HEK293 (cell line): ENCODE measurements at regions not wholly inside any gene's neighbourhood (a gene's known extent, or its start where the extent isn't known, plus 50 kb on each side); places are given as distances from the start of the nearest gene placed in this dataset.

Source experiments
- CTCF ChIA-PET: fragments of 350-600 bp; formaldehyde crosslinking; extraction: SDS; loops from one replicate; lab custom pipeline; 2021; ENCODE audit warnings: antibody characterized with exemption; lab: Yijun Ruan, JAX
- POLR2A ChIA-PET: fragments of 300-600 bp; formaldehyde crosslinking; extraction: SDS; loops from one replicate; lab custom pipeline; 2020; ENCODE audit warnings: antibody characterized with exemption, inconsistent platforms; lab: Yijun Ruan, JAX
- H3K27ac ChIP-seq: fragments of 200-500 bp; sonication (Bioruptor generic); 2 replicates; pipeline ENCODE4 v1.5.1; 2014; ENCODE audit warnings: low read depth, low read length, control low read depth, inconsistent platforms; ENCODE audit errors: extremely low read depth
- H3K36me3 ChIP-seq, 2 experiments: fragments of 200-500 bp in 1 of 2; sonication (Bioruptor generic) in 1 of 2; 1 replicate in 1 of 2; 2 replicates in 1 of 2; pipeline ENCODE4 v1.5.1; 2014 to 2017; ENCODE audit warnings: inconsistent platforms in 2 of 2, low read length in 2 of 2; ENCODE audit not compliant: control insufficient read depth in 2 of 2, insufficient read depth in 1 of 2
- H3K4me1 ChIP-seq: fragments of 200-500 bp; sonication (Bioruptor generic); 2 replicates; pipeline ENCODE4 v1.5.1; 2014; ENCODE audit warnings: mild to moderate bottlenecking, low read length, inconsistent platforms; ENCODE audit not compliant: control insufficient read depth, insufficient read depth
- H3K4me3 ChIP-seq: 2 replicates; pipeline ENCODE4 v1.5.1; 2011; ENCODE audit warnings: low read depth, mild to moderate bottlenecking, control low read depth, low read length, moderate library complexity
- H3K9me3 ChIP-seq: fragments of 200-500 bp; sonication (Bioruptor generic); 2 replicates; pipeline ENCODE4 v1.5.1; 2014; ENCODE audit warnings: low read depth, low read length, inconsistent platforms; ENCODE audit not compliant: control insufficient read depth, insufficient read depth
- BCL11A ChIP-seq: fragments of 450-650 bp; formaldehyde crosslinking; IDR thresholded peaks from 2 replicates; pipeline ENCODE4 v1.5.1; 2016; ENCODE audit warnings: low read depth, missing biosample characterization, missing genetic modification characterization
- HOXD13 ChIP-seq: sonication (generic); formaldehyde crosslinking; IDR thresholded peaks from 2 replicates; pipeline ENCODE4 v1.8.0; 2022; ENCODE audit warnings: missing genetic modification reagents, borderline replicate concordance
- IKZF3 ChIP-seq: fragments of 450-650 bp; IDR thresholded peaks from 2 replicates; pipeline ENCODE4 v1.5.0; 2018; ENCODE audit warnings: missing biosample characterization, mild to moderate bottlenecking, missing genetic modification characterization, moderate library complexity
- KLF16 ChIP-seq: fragments of 450-650 bp; formaldehyde crosslinking; IDR thresholded peaks from 2 replicates; pipeline ENCODE4 v1.5.1; 2017; ENCODE audit warnings: missing biosample characterization, missing genetic modification characterization
- MZF1 ChIP-seq: fragments of 450-650 bp; formaldehyde crosslinking; IDR thresholded peaks from 2 replicates; pipeline ENCODE4 v1.5.1; 2017; ENCODE audit warnings: missing biosample characterization, missing genetic modification characterization, borderline replicate concordance
- SALL2 ChIP-seq: fragments of 450-650 bp; formaldehyde crosslinking; IDR thresholded peaks from 2 replicates; pipeline ENCODE4 v1.5.0; 2017; ENCODE audit warnings: missing biosample characterization, mild to moderate bottlenecking, missing genetic modification characterization, borderline replicate concordance
- SCRT1 ChIP-seq: fragments of 450-650 bp; formaldehyde crosslinking; IDR thresholded peaks from 2 replicates; pipeline ENCODE4 v1.5.1; 2016; ENCODE audit warnings: missing biosample characterization, missing genetic modification characterization, borderline replicate concordance
- TRIM28 ChIP-seq: IDR thresholded peaks from 2 replicates; pipeline ENCODE4 v1.6.1; 2011; ENCODE audit warnings: low read length, control low read depth, borderline replicate concordance
- ZNF114 ChIP-seq: fragments of 450-650 bp; formaldehyde crosslinking; IDR thresholded peaks from 2 replicates; pipeline ENCODE4 v1.5.0; 2017; ENCODE audit warnings: missing biosample characterization, missing genetic modification characterization
- ZNF138 ChIP-seq: fragments of 450-650 bp; formaldehyde crosslinking; IDR thresholded peaks from 2 replicates; pipeline ENCODE4 v1.5.1; 2016; ENCODE audit warnings: missing biosample characterization, missing genetic modification characterization, borderline replicate concordance
- ZNF184 ChIP-seq: fragments of 450-650 bp; IDR thresholded peaks from 2 replicates; pipeline ENCODE4 v1.5.1; 2018; ENCODE audit warnings: missing biosample characterization, mild to moderate bottlenecking, missing genetic modification characterization
- ZNF302 ChIP-seq: fragments of 450-650 bp; formaldehyde crosslinking; IDR thresholded peaks from 2 replicates; pipeline ENCODE4 v1.5.1; 2016; ENCODE audit warnings: missing biosample characterization, missing genetic modification characterization, low read depth
- ZNF335 ChIP-seq: fragments of 450-650 bp; formaldehyde crosslinking; conservative IDR thresholded peaks from 2 replicates; pipeline ENCODE4 v1.5.1; 2016; ENCODE audit warnings: missing biosample characterization, missing genetic modification characterization
- ZNF341 ChIP-seq: fragments of 450-650 bp; formaldehyde crosslinking; IDR thresholded peaks from 2 replicates; pipeline ENCODE4; 2016; ENCODE audit warnings: low read depth, missing biosample characterization, missing genetic modification characterization
- ZNF366 ChIP-seq: fragments of 450-650 bp; formaldehyde crosslinking; conservative IDR thresholded peaks from 2 replicates; pipeline ENCODE4 v1.5.1; 2016; ENCODE audit warnings: missing biosample characterization, missing genetic modification characterization
- ZNF433 ChIP-seq: fragments of 450-650 bp; formaldehyde crosslinking; IDR thresholded peaks from 2 replicates; pipeline ENCODE4 v1.5.1; 2016; ENCODE audit warnings: missing biosample characterization, missing genetic modification characterization, low read depth
- ZNF449 ChIP-seq: fragments of 450-650 bp; formaldehyde crosslinking; IDR thresholded peaks from 2 replicates; pipeline ENCODE4 v1.5.1; 2017; ENCODE audit warnings: missing biosample characterization, mild to moderate bottlenecking, missing genetic modification characterization, moderate library complexity
- ZNF514 ChIP-seq: fragments of 450-650 bp; formaldehyde crosslinking; IDR thresholded peaks from 2 replicates; pipeline ENCODE4 v1.5.1; 2016; ENCODE audit warnings: missing biosample characterization, missing genetic modification characterization
- ZNF530 ChIP-seq: fragments of 450-650 bp; formaldehyde crosslinking; IDR thresholded peaks from 2 replicates; pipeline ENCODE4 v1.5.1; 2016; ENCODE audit warnings: low read depth, missing biosample characterization, missing genetic modification characterization
- ZNF544 ChIP-seq: fragments of 450-650 bp; formaldehyde crosslinking; IDR thresholded peaks from 2 replicates; pipeline ENCODE4 v1.5.0; 2017; ENCODE audit warnings: missing biosample characterization, missing genetic modification characterization
- ZNF560 ChIP-seq: fragments of 450-650 bp; formaldehyde crosslinking; IDR thresholded peaks from 2 replicates; pipeline ENCODE4 v1.5.1; 2017; ENCODE audit warnings: missing biosample characterization, missing genetic modification characterization, borderline replicate concordance
- ZNF660 ChIP-seq: fragments of 450-650 bp; IDR thresholded peaks from 2 replicates; pipeline ENCODE4 v1.5.1; 2018; ENCODE audit warnings: missing biosample characterization, mild to moderate bottlenecking, missing genetic modification characterization
- ZNF677 ChIP-seq: fragments of 450-650 bp; IDR thresholded peaks from 2 replicates; pipeline ENCODE4 v1.5.0; 2018; ENCODE audit warnings: missing biosample characterization, mild to moderate bottlenecking, missing genetic modification characterization, moderate library complexity
- ZNF701 ChIP-seq: fragments of 450-650 bp; formaldehyde crosslinking; IDR thresholded peaks from 2 replicates; pipeline ENCODE4 v1.5.1; 2016; ENCODE audit warnings: missing biosample characterization, missing genetic modification characterization
- ZSCAN18 ChIP-seq: fragments of 450-650 bp; formaldehyde crosslinking; IDR thresholded peaks from 2 replicates; pipeline ENCODE4 v1.5.1; 2016; ENCODE audit warnings: missing biosample characterization, missing genetic modification characterization
- TF ChIP-seq, protein P1 (sequence below): fragments of 450-650 bp; formaldehyde crosslinking; IDR thresholded peaks from 2 replicates; pipeline ENCODE4 v1.5.1; 2016; ENCODE audit warnings: missing biosample characterization, missing genetic modification characterization
- TF ChIP-seq, protein P2 (sequence below): fragments of 450-650 bp; formaldehyde crosslinking; IDR thresholded peaks from 2 replicates; pipeline ENCODE4 v1.5.1; 2017; ENCODE audit warnings: missing biosample characterization, missing genetic modification characterization
- TF ChIP-seq, protein P3 (sequence below): fragments of 450-650 bp; formaldehyde crosslinking; IDR thresholded peaks from 2 replicates; pipeline ENCODE4 v1.5.1; 2016; ENCODE audit warnings: missing biosample characterization, missing genetic modification characterization

GRCh38 chr1:103953386-103953785 lies 203.7 kb downstream of the AMY1C start:
- H3K27ac ChIP-seq = no peak overlapping the region

DNA sequence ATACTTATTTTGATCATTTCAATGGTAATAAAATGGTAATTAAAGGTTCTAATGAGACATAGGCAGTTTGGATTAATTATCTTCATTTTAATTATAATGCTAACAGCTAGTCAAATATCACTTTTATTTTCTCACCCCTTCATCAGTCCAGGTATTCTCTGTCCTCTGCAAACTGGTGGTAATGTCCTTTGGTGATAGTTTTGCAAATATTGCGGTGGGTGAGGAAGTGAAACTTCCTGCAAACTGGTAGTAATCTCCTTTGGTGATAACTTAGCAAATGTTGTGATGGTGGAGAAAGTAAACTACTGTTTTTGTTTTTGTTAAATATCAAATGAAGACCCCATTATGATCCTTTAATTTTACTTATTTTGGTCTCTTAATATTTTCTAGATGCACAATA lies 209.0 kb downstream of the AMY1C start:
- no peaks in the 10 kb centered on the region for H3K4me1 ChIP-seq
- no peaks in the 10 kb centered on the region for H3K36me3 ChIP-seq
- TF ChIP-seq MZF1 (tag by site-specific recombination) = no peak
- no peak for TF ChIP-seq TRIM28
- no peak for TF ChIP-seq ZNF433 (tag by site-specific recombination)
- TF ChIP-seq, protein P1, sequence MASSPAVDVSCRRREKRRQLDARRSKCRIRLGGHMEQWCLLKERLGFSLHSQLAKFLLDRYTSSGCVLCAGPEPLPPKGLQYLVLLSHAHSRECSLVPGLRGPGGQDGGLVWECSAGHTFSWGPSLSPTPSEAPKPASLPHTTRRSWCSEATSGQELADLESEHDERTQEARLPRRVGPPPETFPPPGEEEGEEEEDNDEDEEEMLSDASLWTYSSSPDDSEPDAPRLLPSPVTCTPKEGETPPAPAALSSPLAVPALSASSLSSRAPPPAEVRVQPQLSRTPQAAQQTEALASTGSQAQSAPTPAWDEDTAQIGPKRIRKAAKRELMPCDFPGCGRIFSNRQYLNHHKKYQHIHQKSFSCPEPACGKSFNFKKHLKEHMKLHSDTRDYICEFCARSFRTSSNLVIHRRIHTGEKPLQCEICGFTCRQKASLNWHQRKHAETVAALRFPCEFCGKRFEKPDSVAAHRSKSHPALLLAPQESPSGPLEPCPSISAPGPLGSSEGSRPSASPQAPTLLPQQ (tag by site-specific recombination) = no peak
- TF ChIP-seq ZNF341 (tag by site-specific recombination) = no peak
- TF ChIP-seq ZNF138 (tag by site-specific recombination) = no peak
- TF ChIP-seq ZNF560 (tag by site-specific recombination) = no peak
- TF ChIP-seq, protein P2, sequence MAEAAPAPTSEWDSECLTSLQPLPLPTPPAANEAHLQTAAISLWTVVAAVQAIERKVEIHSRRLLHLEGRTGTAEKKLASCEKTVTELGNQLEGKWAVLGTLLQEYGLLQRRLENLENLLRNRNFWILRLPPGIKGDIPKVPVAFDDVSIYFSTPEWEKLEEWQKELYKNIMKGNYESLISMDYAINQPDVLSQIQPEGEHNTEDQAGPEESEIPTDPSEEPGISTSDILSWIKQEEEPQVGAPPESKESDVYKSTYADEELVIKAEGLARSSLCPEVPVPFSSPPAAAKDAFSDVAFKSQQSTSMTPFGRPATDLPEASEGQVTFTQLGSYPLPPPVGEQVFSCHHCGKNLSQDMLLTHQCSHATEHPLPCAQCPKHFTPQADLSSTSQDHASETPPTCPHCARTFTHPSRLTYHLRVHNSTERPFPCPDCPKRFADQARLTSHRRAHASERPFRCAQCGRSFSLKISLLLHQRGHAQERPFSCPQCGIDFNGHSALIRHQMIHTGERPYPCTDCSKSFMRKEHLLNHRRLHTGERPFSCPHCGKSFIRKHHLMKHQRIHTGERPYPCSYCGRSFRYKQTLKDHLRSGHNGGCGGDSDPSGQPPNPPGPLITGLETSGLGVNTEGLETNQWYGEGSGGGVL = no peak
- TF ChIP-seq ZNF449 (tag by site-specific recombination) = no peak
- TF ChIP-seq ZNF184 (tag by site-specific recombination) = no peak
- no peak for TF ChIP-seq ZNF514 (tag by site-specific recombination)
- TF ChIP-seq SALL2 = no peak
- TF ChIP-seq ZNF114 (tag by site-specific recombination) = no peak
- TF ChIP-seq ZNF302 (tag by site-specific recombination) = no peak
- no peak for TF ChIP-seq BCL11A (tag by site-specific recombination)
- no peak for TF ChIP-seq ZNF660 (tag by site-specific recombination)
- no peak for TF ChIP-seq KLF16 (tag by site-specific recombination)
- TF ChIP-seq, protein P3, sequence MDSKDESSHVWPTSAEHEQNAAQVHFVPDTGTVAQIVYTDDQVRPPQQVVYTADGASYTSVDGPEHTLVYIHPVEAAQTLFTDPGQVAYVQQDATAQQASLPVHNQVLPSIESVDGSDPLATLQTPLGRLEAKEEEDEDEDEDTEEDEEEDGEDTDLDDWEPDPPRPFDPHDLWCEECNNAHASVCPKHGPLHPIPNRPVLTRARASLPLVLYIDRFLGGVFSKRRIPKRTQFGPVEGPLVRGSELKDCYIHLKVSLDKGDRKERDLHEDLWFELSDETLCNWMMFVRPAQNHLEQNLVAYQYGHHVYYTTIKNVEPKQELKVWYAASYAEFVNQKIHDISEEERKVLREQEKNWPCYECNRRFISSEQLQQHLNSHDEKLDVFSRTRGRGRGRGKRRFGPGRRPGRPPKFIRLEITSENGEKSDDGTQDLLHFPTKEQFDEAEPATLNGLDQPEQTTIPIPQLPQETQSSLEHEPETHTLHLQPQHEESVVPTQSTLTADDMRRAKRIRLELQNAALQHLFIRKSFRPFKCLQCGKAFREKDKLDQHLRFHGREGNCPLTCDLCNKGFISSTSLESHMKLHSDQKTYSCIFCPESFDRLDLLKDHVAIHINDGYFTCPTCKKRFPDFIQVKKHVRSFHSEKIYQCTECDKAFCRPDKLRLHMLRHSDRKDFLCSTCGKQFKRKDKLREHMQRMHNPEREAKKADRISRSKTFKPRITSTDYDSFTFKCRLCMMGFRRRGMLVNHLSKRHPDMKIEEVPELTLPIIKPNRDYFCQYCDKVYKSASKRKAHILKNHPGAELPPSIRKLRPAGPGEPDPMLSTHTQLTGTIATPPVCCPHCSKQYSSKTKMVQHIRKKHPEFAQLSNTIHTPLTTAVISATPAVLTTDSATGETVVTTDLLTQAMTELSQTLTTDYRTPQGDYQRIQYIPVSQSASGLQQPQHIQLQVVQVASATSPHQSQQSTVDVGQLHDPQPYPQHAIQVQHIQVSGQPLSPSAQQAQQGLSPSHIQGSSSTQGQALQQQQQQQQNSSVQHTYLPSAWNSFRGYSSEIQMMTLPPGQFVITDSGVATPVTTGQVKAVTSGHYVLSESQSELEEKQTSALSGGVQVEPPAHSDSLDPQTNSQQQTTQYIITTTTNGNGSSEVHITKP = no peak
- TF ChIP-seq HOXD13 (CRISPR knock-in tag) = no peak
- ChIA-PET POLR2A (no interaction called here), CTCF (no interaction called here)
- no peaks in the 10 kb centered on the region for H3K9me3 ChIP-seq
- no peak overlapping the region for H3K4me3 ChIP-seq
- no peak overlapping the region for H3K27ac ChIP-seq

More at GRCh38 chr1:103953386-103953785, 203.7 kb downstream of the AMY1C start:
- Histone ChIP-seq H3K4me1 (no peaks in the 10 kb centered on the region), H3K36me3 (no peaks in the 10 kb centered on the region), H3K4me3 (no peak overlapping the region), H3K9me3 (no peaks in the 10 kb centered on the region)
- CTCF ChIA-PET = interaction anchor here (0.6 to 0.7 kb wide), 3 partner anchors 37 to 310 kb away, joined by 3 read pairs; no protein-coding TSS in a partner anchor
- TF ChIP-seq ZNF335 (tag by site-specific recombination) (no peak), IKZF3 (no peak), ZNF530 (tag by site-specific recombination) (no peak), ZNF366 (tag by site-specific recombination) (no peak), ZNF677 (tag by site-specific recombination) (no peak), ZNF701 (tag by site-specific recombination) (no peak), ZSCAN18 (tag by site-specific recombination) (no peak), SCRT1 (tag by site-specific recombination) (no peak), ZNF544 (tag by site-specific recombination) (no peak)
- POLR2A ChIA-PET = no interaction called here
